ENCODE measurements at regions not wholly inside any gene's neighbourhood (a gene's known extent, or its start where the extent isn't known, plus 50 kb on each side); places are given as distances from the start of the nearest gene placed in this dataset.
A peak's percentile ranks its signal among the peaks of the same experiment; 100 is the strongest.

DNA sequence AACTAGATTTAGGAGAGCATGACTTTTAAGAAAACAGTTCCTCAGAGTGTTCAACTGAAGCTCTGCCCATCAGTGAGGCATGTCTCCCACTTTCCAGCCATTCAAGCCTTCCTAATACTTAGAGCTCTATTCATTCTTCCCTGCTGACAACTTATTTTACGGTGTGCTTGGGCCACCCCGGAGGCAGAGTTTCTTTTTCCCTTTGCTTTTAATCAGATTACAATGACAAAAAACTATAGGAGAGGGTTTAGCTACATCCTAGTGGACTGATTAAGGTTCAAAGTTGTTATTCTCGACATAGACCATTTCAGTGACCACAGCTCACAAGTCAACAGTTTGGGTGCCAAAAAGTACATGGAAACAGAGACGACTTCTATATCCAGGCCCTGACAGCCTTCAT lies 167.8 kb upstream of the TRIB2 start:
- Histone ChIP-seq H3K9me3 (replicated peaks) (no peaks in the 10 kb centered on the region), H3K27ac (replicated peaks) (no peak overlapping the region), H3K4me1 (peaks cover 8% of the 10 kb centered on the region), H3K27me3 (ENCODE audit: low read depth) (no peaks in the 10 kb centered on the region), H3K36me3 (no peaks in the 10 kb centered on the region), H3K4me3 (no peak overlapping the region)
- intact Hi-C loops (cut with micrococcal nuclease) = no loop called here
- TF ChIP-seq, protein P1, sequence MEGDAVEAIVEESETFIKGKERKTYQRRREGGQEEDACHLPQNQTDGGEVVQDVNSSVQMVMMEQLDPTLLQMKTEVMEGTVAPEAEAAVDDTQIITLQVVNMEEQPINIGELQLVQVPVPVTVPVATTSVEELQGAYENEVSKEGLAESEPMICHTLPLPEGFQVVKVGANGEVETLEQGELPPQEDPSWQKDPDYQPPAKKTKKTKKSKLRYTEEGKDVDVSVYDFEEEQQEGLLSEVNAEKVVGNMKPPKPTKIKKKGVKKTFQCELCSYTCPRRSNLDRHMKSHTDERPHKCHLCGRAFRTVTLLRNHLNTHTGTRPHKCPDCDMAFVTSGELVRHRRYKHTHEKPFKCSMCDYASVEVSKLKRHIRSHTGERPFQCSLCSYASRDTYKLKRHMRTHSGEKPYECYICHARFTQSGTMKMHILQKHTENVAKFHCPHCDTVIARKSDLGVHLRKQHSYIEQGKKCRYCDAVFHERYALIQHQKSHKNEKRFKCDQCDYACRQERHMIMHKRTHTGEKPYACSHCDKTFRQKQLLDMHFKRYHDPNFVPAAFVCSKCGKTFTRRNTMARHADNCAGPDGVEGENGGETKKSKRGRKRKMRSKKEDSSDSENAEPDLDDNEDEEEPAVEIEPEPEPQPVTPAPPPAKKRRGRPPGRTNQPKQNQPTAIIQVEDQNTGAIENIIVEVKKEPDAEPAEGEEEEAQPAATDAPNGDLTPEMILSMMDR (IDR thresholded peaks at IDR 0.05; ENCODE audit: borderline replicate concordance) = no peak
- DNase-seq = no peak

DNA sequence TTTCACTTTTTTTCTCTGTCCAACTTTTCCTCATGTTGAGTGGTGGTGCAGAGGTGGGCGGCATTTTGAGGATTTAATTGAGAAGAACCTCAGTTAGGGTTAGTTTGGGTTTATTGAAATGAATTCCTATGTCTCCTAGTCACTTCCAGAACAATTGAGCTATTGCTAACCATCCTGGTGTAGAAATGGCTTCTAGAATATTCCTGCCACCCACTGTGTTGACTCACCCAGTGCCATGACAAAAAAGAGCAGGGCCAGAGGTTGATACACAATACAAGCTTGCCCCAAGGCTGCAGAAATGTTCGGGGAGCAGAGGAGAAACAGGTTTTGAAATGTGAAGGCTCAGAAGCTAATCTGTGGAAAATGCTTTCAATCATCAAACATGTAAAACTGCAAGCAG lies 167.1 kb upstream of the TRIB2 start:
- TF ChIP-seq, protein P1 (IDR thresholded peaks at IDR 0.05; ENCODE audit: borderline replicate concordance) = no peak
- Histone ChIP-seq H3K4me1 (peaks cover under 1% of the 10 kb centered on the region), H3K4me3 (no peak overlapping the region), H3K27me3 (ENCODE audit: low read depth) (no peaks in the 10 kb centered on the region), H3K36me3 (no peaks in the 10 kb centered on the region), H3K27ac (replicated peaks) (no peak overlapping the region), H3K9me3 (replicated peaks) (no peaks in the 10 kb centered on the region)
- no peak for DNase-seq
- intact Hi-C loops (cut with micrococcal nuclease) = no loop called here

DNA sequence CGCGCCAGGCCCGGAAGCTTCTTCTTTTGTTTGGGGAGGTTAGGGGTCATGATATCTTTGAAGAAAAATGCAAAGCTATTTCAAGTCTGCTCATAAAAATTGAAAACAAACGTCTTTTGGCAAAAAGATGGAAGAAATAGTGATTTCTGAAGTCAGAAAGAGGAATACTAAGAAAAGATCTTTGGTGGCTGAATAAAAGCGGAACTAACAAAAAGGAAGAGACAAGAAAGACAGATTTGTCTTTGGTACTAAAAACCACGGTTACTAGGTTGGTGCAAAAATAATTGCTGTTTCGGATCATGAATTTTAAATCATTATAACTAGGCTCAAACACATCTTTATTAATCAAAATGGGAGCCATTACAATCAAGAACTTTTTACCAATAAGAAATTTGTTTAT lies 164.6 kb upstream of the TRIB2 start:
- no peak for DNase-seq
- H3K27ac ChIP-seq (replicated peaks) = no peak overlapping the region
- TF ChIP-seq, protein P1 (IDR thresholded peaks at IDR 0.05; ENCODE audit: borderline replicate concordance) = no peak
- H3K4me1 ChIP-seq = peaks cover 10% of the 10 kb centered on the region
- no peak overlapping the region for H3K4me3 ChIP-seq
- no peaks in the 10 kb centered on the region for H3K27me3 ChIP-seq (ENCODE audit: low read depth)
- H3K36me3 ChIP-seq = no peaks in the 10 kb centered on the region
- intact Hi-C loops (cut with micrococcal nuclease) = no loop called here
- no peaks in the 10 kb centered on the region for H3K9me3 ChIP-seq (replicated peaks)

DNA sequence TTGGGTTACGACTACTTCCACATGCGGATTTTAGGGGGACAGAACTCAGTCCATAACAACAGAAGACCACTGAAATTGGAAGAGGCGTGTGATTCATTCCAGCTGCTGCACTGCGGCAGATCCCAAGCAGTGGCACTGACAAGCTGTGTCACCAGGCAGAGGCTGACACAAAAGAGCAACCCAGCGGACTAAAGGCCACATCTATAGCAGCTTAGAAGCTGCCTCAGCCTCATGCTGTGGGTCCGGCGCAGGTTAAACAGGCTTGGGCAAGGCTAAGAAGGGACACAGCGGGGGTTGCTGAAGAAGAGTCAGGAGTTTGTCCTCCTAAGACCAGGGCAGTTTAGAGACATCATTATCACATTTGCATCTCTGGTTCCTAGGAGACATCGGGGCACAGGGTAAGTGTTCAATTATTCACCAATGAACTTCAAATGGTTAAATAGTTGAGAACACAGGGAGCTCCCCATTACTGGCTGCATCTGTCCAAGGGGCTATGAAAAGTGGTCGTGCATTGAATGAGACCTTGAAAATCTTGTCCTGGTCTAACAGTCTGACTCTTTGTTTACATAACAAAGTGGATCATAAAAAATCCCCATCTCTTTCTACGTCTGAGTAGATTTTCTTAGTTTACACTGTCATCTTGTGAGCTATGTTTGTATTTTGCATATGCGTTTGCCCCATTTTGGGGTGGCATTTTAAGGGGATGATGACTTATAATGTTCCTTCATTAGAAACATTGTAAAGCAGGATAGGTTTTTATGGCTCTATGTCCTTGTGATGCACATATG lies 162.3 kb upstream of the TRIB2 start:
- Histone ChIP-seq H3K9me3 (replicated peaks) (no peaks in the 10 kb centered on the region), H3K36me3 (no peaks in the 10 kb centered on the region), H3K4me1 (peaks cover 10% of the 10 kb centered on the region), H3K27me3 (ENCODE audit: low read depth) (no peaks in the 10 kb centered on the region), H3K4me3 (no peak overlapping the region), H3K27ac (replicated peaks) (peak overlapping the region; percentile 35)
- DNase-seq = no peak
- intact Hi-C loops (cut with micrococcal nuclease) = no loop called here
- TF ChIP-seq, protein P1 (IDR thresholded peaks at IDR 0.05; ENCODE audit: borderline replicate concordance) = no peak

DNA sequence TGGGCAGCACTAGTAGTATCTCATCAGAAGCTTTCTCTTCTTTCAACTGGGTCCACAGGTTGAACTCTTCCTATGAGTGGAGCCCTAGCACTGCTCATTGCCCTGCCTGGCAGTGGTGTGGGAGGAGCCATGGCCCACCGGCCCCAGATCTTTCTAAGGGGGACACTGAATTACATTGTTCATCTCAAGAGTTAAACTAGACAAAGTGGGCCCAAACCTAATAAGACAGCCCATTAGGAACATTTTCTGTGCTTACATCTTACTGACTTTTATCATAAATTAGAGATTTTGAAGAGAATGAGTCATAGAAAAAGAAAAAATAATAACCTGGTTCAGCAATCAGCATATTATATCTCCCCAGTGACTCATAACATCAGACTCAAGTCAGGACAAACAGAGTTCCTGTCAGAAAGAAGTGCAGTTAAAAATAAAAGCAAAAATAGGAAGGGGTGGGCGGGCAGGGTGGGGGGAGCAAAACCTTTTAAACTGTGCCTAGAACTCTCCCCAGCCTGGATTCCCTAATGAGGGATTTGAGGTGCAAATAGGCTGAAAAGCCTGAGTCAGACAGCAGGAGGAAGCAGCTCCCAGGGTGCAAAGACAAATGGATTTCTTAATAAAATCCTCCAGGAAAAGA lies 161.6 kb upstream of the TRIB2 start:
- Histone ChIP-seq H3K27me3 (ENCODE audit: low read depth) (no peaks in the 10 kb centered on the region), H3K36me3 (no peaks in the 10 kb centered on the region), H3K4me3 (no peak overlapping the region), H3K4me1 (peaks cover 10% of the 10 kb centered on the region), H3K9me3 (replicated peaks) (no peaks in the 10 kb centered on the region), H3K27ac (replicated peaks) (peak overlapping the region; percentile 35)
- DNase-seq = no peak
- intact Hi-C loops (cut with micrococcal nuclease) = no loop called here
- TF ChIP-seq, protein P1 (IDR thresholded peaks at IDR 0.05; ENCODE audit: borderline replicate concordance) = peak; percentile 33

All from left ventricle myocardium inferior (tissue), 1 donor.